ENCODE measurements at regions not wholly inside any gene's neighbourhood (a gene's known extent, or its start where the extent isn't known, plus 50 kb on each side); places are given as distances from the start of the nearest gene placed in this dataset.

GRCh38 chr4:148808416-148808815 lies 366.2 kb upstream of the NR3C2 start:
- no peak for DNase-seq (ENCODE audit: low read depth)
- no peak overlapping the region for H3K4me3 ChIP-seq (ENCODE audit: low read depth, low read length)
- TF ChIP-seq, protein P1, sequence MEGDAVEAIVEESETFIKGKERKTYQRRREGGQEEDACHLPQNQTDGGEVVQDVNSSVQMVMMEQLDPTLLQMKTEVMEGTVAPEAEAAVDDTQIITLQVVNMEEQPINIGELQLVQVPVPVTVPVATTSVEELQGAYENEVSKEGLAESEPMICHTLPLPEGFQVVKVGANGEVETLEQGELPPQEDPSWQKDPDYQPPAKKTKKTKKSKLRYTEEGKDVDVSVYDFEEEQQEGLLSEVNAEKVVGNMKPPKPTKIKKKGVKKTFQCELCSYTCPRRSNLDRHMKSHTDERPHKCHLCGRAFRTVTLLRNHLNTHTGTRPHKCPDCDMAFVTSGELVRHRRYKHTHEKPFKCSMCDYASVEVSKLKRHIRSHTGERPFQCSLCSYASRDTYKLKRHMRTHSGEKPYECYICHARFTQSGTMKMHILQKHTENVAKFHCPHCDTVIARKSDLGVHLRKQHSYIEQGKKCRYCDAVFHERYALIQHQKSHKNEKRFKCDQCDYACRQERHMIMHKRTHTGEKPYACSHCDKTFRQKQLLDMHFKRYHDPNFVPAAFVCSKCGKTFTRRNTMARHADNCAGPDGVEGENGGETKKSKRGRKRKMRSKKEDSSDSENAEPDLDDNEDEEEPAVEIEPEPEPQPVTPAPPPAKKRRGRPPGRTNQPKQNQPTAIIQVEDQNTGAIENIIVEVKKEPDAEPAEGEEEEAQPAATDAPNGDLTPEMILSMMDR (IDR thresholded peaks at IDR 0.05; ENCODE audit: insufficient read depth, low read depth, low read length), result no peak

GRCh38 chr4:148800940-148801339 lies 358.7 kb upstream of the NR3C2 start:
- peak; percentile 3 for DNase-seq (ENCODE audit: low read depth)
- TF ChIP-seq, protein P1 (IDR thresholded peaks at IDR 0.05; ENCODE audit: insufficient read depth, low read depth, low read length), result no peak
- H3K4me3 ChIP-seq (ENCODE audit: low read depth, low read length), result no peak overlapping the region

DNA sequence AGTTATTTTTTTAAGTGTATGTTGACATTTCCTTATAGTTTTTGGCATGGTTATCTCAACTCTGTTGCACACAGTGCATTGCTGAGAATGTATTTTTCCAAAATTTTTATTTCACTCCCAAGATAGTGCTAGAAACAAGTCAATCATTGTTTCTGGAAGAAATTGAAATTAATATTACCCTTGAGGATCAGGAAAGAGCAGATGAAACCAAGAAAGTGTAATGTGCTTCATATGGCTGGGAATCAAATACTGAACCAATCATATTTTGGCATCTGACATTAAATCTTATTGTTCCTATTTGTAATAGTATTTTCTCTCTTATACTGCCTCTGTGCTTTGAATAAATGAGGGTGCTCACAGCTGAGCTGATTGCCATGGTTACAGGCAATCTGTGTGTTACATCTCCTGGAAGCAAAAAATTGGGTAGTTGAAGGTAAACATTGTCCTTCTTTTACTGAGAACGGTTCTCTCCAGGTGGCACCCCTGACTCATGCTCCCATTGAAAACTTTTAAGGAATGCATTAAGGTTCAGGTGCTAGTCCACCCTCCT lies 358.2 kb upstream of the NR3C2 start:
- TF ChIP-seq, protein P1 (IDR thresholded peaks at IDR 0.05; ENCODE audit: insufficient read depth, low read depth, low read length), result no peak
- no peak for DNase-seq (ENCODE audit: low read depth)
- no peak overlapping the region for H3K4me3 ChIP-seq (ENCODE audit: low read depth, low read length)

GRCh38 chr4:148795156-148795864 lies 353.1 kb upstream of the NR3C2 start:
- no peak for DNase-seq (ENCODE audit: low read depth)
- no peak overlapping the region for H3K4me3 ChIP-seq (ENCODE audit: low read depth, low read length)
- TF ChIP-seq, protein P1 (IDR thresholded peaks at IDR 0.05; ENCODE audit: insufficient read depth, low read depth, low read length), result no peak

DNA sequence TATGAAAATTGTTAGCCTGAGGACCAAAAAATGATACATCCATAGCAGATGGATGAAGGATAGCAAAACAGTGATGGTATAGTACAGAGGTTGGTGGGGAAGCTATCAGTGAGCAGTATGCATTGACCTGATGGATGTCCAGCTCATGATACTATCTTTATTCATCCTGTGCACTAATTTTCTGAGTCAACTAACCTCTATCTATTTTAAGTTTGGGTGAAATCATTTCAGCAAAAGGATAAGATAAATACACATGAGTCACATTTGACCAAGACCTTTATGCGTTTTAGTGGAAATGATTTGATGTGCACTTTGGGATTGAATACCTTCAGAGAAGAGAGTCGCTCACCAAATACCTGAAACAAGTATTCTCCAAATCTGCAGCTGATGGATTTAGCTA lies 351.0 kb upstream of the NR3C2 start:
- TF ChIP-seq, protein P1 (IDR thresholded peaks at IDR 0.05; ENCODE audit: insufficient read depth, low read depth, low read length), result no peak
- H3K4me3 ChIP-seq (ENCODE audit: low read depth, low read length), result no peak overlapping the region
- DNase-seq (ENCODE audit: low read depth), result no peak

- H3K4me3 ChIP-seq (ENCODE audit: low read depth, low read length), result no peak overlapping the region
- TF ChIP-seq, protein P1 (IDR thresholded peaks at IDR 0.05; ENCODE audit: insufficient read depth, low read depth, low read length), result no peak
- DNase-seq (ENCODE audit: low read depth), result no peak
Measured at GRCh38 chr4:148790691-148791090, 348.5 kb upstream of the NR3C2 start.
